ENCODE measurements at regions not wholly inside any gene's neighbourhood (a gene's known extent, or its start where the extent isn't known, plus 50 kb on each side); places are given as distances from the start of the nearest gene placed in this dataset.

DNA sequence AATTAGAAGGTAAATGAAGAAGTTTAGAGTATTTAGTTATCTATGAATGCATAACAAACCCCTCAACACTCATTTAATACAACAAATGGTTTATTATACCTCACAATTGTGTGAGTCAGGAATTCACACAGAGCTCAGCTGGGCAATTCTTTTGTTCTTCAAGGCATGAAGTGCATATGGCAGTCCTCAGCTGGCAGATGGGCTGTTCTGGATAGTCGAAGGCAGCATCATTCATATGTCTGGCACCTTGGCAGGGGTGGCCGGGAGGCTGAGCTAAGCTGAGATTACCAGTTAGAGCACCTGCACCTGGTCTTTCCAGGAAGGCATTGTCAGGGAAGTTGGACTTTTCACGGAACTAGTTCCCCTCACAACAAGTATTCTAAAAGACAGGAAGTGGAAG, 286.2 kb upstream of the DUSP10 start:
- TF ChIP-seq, protein P1, sequence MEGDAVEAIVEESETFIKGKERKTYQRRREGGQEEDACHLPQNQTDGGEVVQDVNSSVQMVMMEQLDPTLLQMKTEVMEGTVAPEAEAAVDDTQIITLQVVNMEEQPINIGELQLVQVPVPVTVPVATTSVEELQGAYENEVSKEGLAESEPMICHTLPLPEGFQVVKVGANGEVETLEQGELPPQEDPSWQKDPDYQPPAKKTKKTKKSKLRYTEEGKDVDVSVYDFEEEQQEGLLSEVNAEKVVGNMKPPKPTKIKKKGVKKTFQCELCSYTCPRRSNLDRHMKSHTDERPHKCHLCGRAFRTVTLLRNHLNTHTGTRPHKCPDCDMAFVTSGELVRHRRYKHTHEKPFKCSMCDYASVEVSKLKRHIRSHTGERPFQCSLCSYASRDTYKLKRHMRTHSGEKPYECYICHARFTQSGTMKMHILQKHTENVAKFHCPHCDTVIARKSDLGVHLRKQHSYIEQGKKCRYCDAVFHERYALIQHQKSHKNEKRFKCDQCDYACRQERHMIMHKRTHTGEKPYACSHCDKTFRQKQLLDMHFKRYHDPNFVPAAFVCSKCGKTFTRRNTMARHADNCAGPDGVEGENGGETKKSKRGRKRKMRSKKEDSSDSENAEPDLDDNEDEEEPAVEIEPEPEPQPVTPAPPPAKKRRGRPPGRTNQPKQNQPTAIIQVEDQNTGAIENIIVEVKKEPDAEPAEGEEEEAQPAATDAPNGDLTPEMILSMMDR (IDR thresholded peaks at IDR 0.05; ENCODE audit: low read depth, low read length) = no peak
- TF ChIP-seq EZH2phosphoT487 (IDR thresholded peaks at IDR 0.05; ENCODE audit: low read depth) = no peak
